GM12875 (cell line): ENCODE measurements at regions not wholly inside any gene's neighbourhood (a gene's known extent, or its start where the extent isn't known, plus 50 kb on each side); places are given as distances from the start of the nearest gene placed in this dataset.

Experiments
- H3K4me3 ChIP-seq: one replicate; pipeline ENCODE4 v1.5.1; 2011; ENCODE audit warnings: low read depth, low read length, control low read depth
- TF ChIP-seq, protein P1 (sequence below): IDR thresholded peaks from 2 replicates; pipeline ENCODE4 v1.5.1; 2011; ENCODE audit warnings: low read depth, mild to moderate bottlenecking, control low read depth, inconsistent platforms, low read length, moderate library complexity, borderline replicate concordance; ENCODE audit not compliant: insufficient read depth

DNA sequence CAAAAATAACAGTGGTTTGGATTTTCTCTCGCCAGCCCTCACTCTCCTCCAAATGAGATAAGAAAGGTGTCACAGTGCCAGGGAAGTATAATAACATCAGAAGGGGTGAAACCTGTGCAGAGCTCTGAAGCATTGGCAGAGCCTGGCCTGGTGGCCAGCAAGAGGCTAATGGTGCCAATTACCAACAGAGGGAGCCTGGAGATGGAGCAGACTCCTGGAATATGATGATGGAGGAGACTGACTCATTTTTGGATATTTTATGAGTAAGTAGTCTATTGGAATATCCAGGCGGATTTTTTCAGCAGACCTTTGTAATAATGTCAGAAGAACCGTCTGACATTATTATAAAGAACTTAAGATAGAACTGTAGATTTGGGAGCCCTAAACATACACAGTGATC is 442.6 kb upstream of the MARCKS start:
- TF ChIP-seq, protein P1, sequence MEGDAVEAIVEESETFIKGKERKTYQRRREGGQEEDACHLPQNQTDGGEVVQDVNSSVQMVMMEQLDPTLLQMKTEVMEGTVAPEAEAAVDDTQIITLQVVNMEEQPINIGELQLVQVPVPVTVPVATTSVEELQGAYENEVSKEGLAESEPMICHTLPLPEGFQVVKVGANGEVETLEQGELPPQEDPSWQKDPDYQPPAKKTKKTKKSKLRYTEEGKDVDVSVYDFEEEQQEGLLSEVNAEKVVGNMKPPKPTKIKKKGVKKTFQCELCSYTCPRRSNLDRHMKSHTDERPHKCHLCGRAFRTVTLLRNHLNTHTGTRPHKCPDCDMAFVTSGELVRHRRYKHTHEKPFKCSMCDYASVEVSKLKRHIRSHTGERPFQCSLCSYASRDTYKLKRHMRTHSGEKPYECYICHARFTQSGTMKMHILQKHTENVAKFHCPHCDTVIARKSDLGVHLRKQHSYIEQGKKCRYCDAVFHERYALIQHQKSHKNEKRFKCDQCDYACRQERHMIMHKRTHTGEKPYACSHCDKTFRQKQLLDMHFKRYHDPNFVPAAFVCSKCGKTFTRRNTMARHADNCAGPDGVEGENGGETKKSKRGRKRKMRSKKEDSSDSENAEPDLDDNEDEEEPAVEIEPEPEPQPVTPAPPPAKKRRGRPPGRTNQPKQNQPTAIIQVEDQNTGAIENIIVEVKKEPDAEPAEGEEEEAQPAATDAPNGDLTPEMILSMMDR = no peak
- no peak overlapping the region for H3K4me3 ChIP-seq

GRCh38 chr6:113416170-113416569 is 441.0 kb upstream of the MARCKS start:
- H3K4me3 ChIP-seq = no peak overlapping the region
- TF ChIP-seq, protein P1 = no peak

GRCh38 chr6:113420290-113420689 is 436.9 kb upstream of the MARCKS start:
- TF ChIP-seq, protein P1 = no peak

DNA sequence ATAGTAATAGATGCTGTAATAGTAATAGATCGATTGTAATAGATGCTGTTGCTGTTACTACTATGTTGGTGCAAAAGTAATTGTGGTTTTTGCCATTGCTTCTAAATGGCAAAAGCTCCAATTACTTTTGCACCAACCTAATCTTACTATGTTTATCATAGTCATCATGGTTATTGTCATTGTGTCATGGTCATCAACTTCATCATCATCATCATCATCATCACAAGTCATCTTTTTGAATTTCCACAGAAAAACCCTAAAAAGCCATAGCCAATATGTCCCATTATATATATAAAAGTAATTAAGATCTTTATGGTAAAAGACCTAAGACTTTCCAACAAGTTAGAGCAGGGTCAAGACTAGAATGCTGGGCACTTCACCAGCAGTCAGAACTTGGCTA is 435.1 kb upstream of the MARCKS start:
- TF ChIP-seq, protein P1 = no peak
- no peak overlapping the region for H3K4me3 ChIP-seq

More at GRCh38 chr6:113420290-113420689, 436.9 kb upstream of the MARCKS start:
- H3K4me3 ChIP-seq = no peak overlapping the region

GRCh38 chr6:113423956-113424355 is 433.2 kb upstream of the MARCKS start:
- no peak overlapping the region for H3K4me3 ChIP-seq
- TF ChIP-seq, protein P1 = no peak

DNA sequence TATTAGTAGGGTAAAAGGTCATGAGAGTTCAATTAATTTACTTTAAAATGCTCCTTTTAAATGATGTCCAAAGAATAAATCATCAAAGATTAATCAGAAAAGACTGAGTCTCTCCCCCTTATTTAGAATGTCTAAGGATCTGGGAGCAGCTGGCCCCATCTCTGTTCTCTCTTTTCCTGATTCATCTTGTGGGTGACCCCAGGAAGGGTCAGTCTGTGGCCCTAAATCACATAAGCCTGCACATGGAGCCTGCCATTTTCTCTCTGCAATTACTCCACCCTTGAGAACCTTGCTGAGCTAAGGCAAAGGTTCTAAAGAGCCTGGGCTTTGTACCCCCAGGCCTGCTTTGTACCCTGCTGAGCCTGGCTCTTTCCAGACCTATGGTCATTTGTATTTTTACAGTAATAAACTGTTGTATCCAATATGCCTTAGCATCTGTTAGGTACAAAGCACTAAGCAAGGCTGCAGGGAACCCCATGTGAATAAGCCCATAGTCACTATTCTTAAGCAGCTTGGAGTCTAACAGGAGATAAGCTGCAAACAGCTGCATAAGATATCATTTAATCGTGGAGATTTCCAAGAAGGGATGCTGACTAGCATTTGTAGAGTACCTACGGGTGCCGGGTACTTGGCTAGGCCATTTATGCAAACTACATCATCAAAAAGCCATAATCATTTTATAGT is 431.0 kb upstream of the MARCKS start:
- TF ChIP-seq, protein P1 = no peak

DNA sequence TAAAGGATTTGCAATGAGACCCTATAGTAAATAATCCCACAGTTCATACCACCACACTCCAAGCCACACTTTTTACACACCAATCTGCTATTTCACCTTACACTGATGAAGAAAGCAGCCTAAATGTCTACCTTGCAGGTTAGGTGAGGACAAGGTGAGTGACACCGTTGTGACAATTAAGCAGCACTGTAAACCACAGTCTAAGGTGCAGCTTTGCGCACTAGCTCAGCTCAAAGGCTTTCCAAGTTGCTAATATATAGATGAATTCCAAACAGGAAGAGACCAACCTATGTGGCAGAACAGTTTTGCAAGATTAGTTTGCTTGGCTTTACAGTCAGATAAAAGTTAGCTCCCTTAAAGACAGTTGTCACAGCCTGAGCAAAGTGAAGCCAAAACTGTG is 429.5 kb upstream of the MARCKS start:
- H3K4me3 ChIP-seq = no peak overlapping the region
- TF ChIP-seq, protein P1 = no peak

More for the DNA sequence above, 431.0 kb upstream of the MARCKS start:
- H3K4me3 ChIP-seq = no peak overlapping the region
